ENCODE measurements at regions not wholly inside any gene's neighbourhood (a gene's known extent, or its start where the extent isn't known, plus 50 kb on each side); places are given as distances from the start of the nearest gene placed in this dataset.

GRCh38 chr4:58149404-58150085 is 1039.4 kb upstream of the IGFBP7 start:
- intact Hi-C loops (cut with DNase I) = no loop called here
- ATAC-seq (no peak), DNase-seq (ENCODE audit: low spot score) (no peak)

- intact Hi-C loops (cut with DNase I) = no loop called here
- DNase-seq (ENCODE audit: low spot score) (no peak), ATAC-seq (no peak)
Observed at GRCh38 chr4:58144721-58145120, 1034.5 kb upstream of the IGFBP7 start.

- ATAC-seq = no peak
- intact Hi-C loops (cut with DNase I) = no loop called here
- no peak for DNase-seq (ENCODE audit: low spot score)
Observed at GRCh38 chr4:58138786-58139668, 1028.8 kb upstream of the IGFBP7 start.

GRCh38 chr4:58136604-58137003 is 1026.4 kb upstream of the IGFBP7 start:
- no peak for ATAC-seq

GRCh38 chr4:58127680-58128079 is 1017.5 kb upstream of the IGFBP7 start:
- intact Hi-C loops (cut with DNase I) = no loop called here
- ATAC-seq = no peak
- DNase-seq (ENCODE audit: low spot score) = no peak

More at GRCh38 chr4:58136604-58137003, 1026.4 kb upstream of the IGFBP7 start:
- intact Hi-C loops (cut with DNase I) = no loop called here
- DNase-seq (ENCODE audit: low spot score) = no peak

GRCh38 chr4:58119298-58119697 is 1009.1 kb upstream of the IGFBP7 start:
- DNase-seq (ENCODE audit: low spot score) = no peak
- no peak for ATAC-seq
- intact Hi-C loops (cut with DNase I) = no loop called here

- ATAC-seq (no peak), DNase-seq (ENCODE audit: low spot score) (no peak)
- intact Hi-C loops (cut with DNase I) = no loop called here
Observed at GRCh38 chr4:58113126-58113525, 1002.9 kb upstream of the IGFBP7 start.

- ATAC-seq (no peak), DNase-seq (ENCODE audit: low spot score) (no peak)
- intact Hi-C loops (cut with DNase I) = no loop called here
Observed at GRCh38 chr4:58111818-58112217, 1001.6 kb upstream of the IGFBP7 start.

- DNase-seq (ENCODE audit: low spot score) = no peak
Observed at GRCh38 chr4:58093352-58093751, 983.2 kb upstream of the IGFBP7 start.

GRCh38 chr4:58090539-58090938 is 980.4 kb upstream of the IGFBP7 start:
- DNase-seq (ENCODE audit: low spot score) = no peak
- intact Hi-C loops (cut with DNase I) = no loop called here
- no peak for ATAC-seq

More at GRCh38 chr4:58093352-58093751, 983.2 kb upstream of the IGFBP7 start:
- intact Hi-C loops (cut with DNase I) = no loop called here
- ATAC-seq = no peak

- intact Hi-C loops (cut with DNase I) = no loop called here
- no peak for ATAC-seq
- DNase-seq (ENCODE audit: low spot score) = no peak
Observed at GRCh38 chr4:58081356-58081755, 971.2 kb upstream of the IGFBP7 start.

GRCh38 chr4:58075724-58076123 is 965.5 kb upstream of the IGFBP7 start:
- ATAC-seq (no peak), DNase-seq (ENCODE audit: low spot score) (no peak)
- intact Hi-C loops (cut with DNase I) = no loop called here

- DNase-seq (ENCODE audit: low spot score) (no peak), ATAC-seq (no peak)
- intact Hi-C loops (cut with DNase I) = no loop called here
Observed at GRCh38 chr4:58074382-58074781, 964.2 kb upstream of the IGFBP7 start.

- DNase-seq (ENCODE audit: low spot score) = no peak
- no peak for ATAC-seq
- intact Hi-C loops (cut with DNase I) = no loop called here
Observed at GRCh38 chr4:58070726-58071125, 960.5 kb upstream of the IGFBP7 start.

GRCh38 chr4:58064653-58065052 is 954.5 kb upstream of the IGFBP7 start:
- intact Hi-C loops (cut with DNase I) = no loop called here
- ATAC-seq (no peak), DNase-seq (ENCODE audit: low spot score) (no peak)

- intact Hi-C loops (cut with DNase I) = no loop called here
- DNase-seq (ENCODE audit: low spot score) (no peak), ATAC-seq (no peak)
Observed at GRCh38 chr4:58063404-58064160, 953.4 kb upstream of the IGFBP7 start.

- no peak for ATAC-seq
Observed at GRCh38 chr4:58061967-58062366, 951.8 kb upstream of the IGFBP7 start.

GRCh38 chr4:58050439-58050838 is 940.3 kb upstream of the IGFBP7 start:
- intact Hi-C loops (cut with DNase I) = no loop called here
- DNase-seq (ENCODE audit: low spot score) = no peak
- ATAC-seq = no peak

More at GRCh38 chr4:58061967-58062366, 951.8 kb upstream of the IGFBP7 start:
- DNase-seq (ENCODE audit: low spot score) = no peak
- intact Hi-C loops (cut with DNase I) = no loop called here

GRCh38 chr4:58048491-58048890 is 938.3 kb upstream of the IGFBP7 start:
- intact Hi-C loops (cut with DNase I) = no loop called here
- no peak for ATAC-seq
- DNase-seq (ENCODE audit: low spot score) = no peak

GRCh38 chr4:58042176-58042575 is 932.0 kb upstream of the IGFBP7 start:
- ATAC-seq (no peak), DNase-seq (ENCODE audit: low spot score) (no peak)
- intact Hi-C loops (cut with DNase I) = no loop called here

Measured in sciatic nerve (tissue), 2 donors.